Uterus (tissue), 3 donors: ENCODE measurements at regions not wholly inside any gene's neighbourhood (a gene's known extent, or its start where the extent isn't known, plus 50 kb on each side); places are given as distances from the start of the nearest gene placed in this dataset.
"Not testable (repeated sequence)": the region's sequence is repeated elsewhere in the genome, so short reads cannot be mapped to it uniquely, and the experiment has no call there.

Source experiments
- DNase-seq, 2 donors: peaks; one replicate each; pipeline ENCODE4 v3.0.0-alpha.2; 2019 to 2020
- H3K27ac ChIP-seq, 2 donors: fragments of 200-600 bp; sonication (generic); 1 replicate in 1 of 2; 2 replicates in 1 of 2; pipeline ENCODE4 v1.5.1; 2016 to 2018
- H3K27me3 ChIP-seq, 2 donors: fragments of 200-600 bp; sonication (generic); one replicate each; pipeline ENCODE4 v1.5.1; 2018 to 2019; ENCODE audit warnings: control low read depth in 1 of 2
- H3K36me3 ChIP-seq, 2 donors: fragments of 200-600 bp; sonication (generic); one replicate each; pipeline ENCODE4 v1.5.1; 2019; ENCODE audit warnings: control low read depth in 1 of 2
- H3K4me1 ChIP-seq, 2 donors: fragments of 200-600 bp; sonication (generic); one replicate each; pipeline ENCODE4 v1.5.1; 2018 to 2019; ENCODE audit warnings: control low read depth in 1 of 2
- H3K4me3 ChIP-seq, 2 donors: fragments of 200-600 bp; sonication (generic); 1 replicate in 1 of 2; 2 replicates in 1 of 2; pipeline ENCODE4 v1.5.1; 2018 to 2019; ENCODE audit warnings: mild to moderate bottlenecking in 1 of 2
- H3K9me3 ChIP-seq, 2 donors: fragments of 200-600 bp; sonication (generic); one replicate each; pipeline ENCODE4 v1.5.1; 2019; ENCODE audit warnings: control low read depth in 1 of 2
- intact Hi-C: fragments of 100-400 bp; cut with DNase I; formaldehyde crosslinking; loops from one replicate; pipeline ENCODE4 v1.15.1; 2023; ENCODE audit warnings: low total_unique reads
- donor health status: DM: yes; HTN: yes; CAD: no.

GRCh38 chr21:5079361-5079760 is 5442.0 kb upstream of the TPTE start:
- H3K27me3 ChIP-seq, DNase-seq, H3K4me3 ChIP-seq, H3K36me3 ChIP-seq, H3K4me1 ChIP-seq, intact Hi-C loops, H3K9me3 ChIP-seq, H3K27ac ChIP-seq: not testable (repeated sequence)

GRCh38 chr21:5080015-5080414 is 5441.4 kb upstream of the TPTE start:
- intact Hi-C loops, H3K27ac ChIP-seq, DNase-seq, H3K4me3 ChIP-seq, H3K9me3 ChIP-seq, H3K36me3 ChIP-seq, H3K27me3 ChIP-seq, H3K4me1 ChIP-seq: not testable (repeated sequence)

DNA sequence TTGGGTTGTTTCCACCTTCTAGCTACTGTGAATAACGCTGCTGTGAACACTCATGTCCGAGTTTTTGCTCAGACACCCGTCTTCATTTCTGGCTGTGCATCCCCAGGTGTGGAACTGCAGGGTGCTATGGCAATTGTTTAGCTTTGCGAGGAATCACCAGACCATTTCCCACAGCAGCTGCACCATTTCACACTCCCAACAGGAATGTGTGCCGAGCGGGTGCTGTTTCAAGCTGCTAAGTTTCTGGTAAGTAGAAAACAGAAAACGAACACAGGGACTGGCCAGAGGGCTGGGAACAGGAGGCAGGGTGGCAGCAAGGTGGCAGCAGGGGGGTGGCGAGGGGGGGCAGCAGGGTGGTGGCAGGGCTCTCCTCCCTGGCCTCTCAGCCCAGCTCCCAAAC is 5437.1 kb upstream of the TPTE start:
- DNase-seq, H3K4me1 ChIP-seq, H3K9me3 ChIP-seq, H3K27me3 ChIP-seq, intact Hi-C loops, H3K36me3 ChIP-seq, H3K27ac ChIP-seq, H3K4me3 ChIP-seq: not testable (repeated sequence)

GRCh38 chr21:5085456-5085855 is 5435.9 kb upstream of the TPTE start:
- H3K4me3 ChIP-seq, DNase-seq, H3K27ac ChIP-seq, H3K4me1 ChIP-seq, intact Hi-C loops, H3K36me3 ChIP-seq, H3K9me3 ChIP-seq, H3K27me3 ChIP-seq: not testable (repeated sequence)

- H3K9me3 ChIP-seq, H3K4me1 ChIP-seq, H3K36me3 ChIP-seq, H3K4me3 ChIP-seq, H3K27ac ChIP-seq, H3K27me3 ChIP-seq, intact Hi-C loops, DNase-seq: not testable (repeated sequence)
These were observed 5435.0 kb upstream of the TPTE start for GRCh38 chr21:5086416-5086815.

- H3K27ac ChIP-seq, DNase-seq, H3K27me3 ChIP-seq, intact Hi-C loops, H3K4me3 ChIP-seq, H3K9me3 ChIP-seq, H3K36me3 ChIP-seq, H3K4me1 ChIP-seq: not testable (repeated sequence)
These were observed 5432.6 kb upstream of the TPTE start for GRCh38 chr21:5088820-5089219.

DNA sequence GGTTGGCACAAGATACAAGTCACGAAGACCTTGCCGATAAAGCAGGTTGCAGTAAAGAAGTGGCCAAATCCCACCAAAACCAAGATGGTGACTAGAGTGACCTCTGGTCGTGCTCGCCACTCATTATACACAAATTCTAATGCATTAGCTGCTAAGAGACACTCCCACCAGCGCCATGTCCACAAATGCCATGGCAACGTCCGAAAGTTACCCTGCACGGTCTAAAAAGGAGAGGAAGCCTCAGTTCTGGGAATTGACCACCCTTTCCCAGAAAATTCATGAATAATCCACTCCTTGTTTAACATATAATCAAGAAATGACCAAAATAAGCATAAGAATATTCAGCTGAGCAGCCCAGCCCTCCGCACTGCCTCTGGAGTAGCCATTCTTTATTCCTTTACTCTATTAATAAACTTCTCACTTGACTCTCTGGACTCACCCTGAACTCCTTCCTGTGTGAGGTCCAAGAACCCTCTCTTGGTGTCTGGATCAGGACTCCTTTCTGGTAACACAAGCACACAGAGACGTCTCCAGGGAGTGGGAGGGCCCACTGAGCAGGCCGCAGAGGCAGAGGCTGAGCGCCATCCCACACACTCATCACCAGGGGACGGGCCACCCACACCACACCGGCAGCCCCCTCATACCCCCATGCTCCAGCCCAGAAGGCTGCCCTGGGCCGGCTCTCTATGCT is 5431.8 kb upstream of the TPTE start:
- H3K4me1 ChIP-seq, H3K27ac ChIP-seq, intact Hi-C loops, H3K9me3 ChIP-seq, H3K36me3 ChIP-seq, H3K4me3 ChIP-seq, H3K27me3 ChIP-seq: not testable (repeated sequence)
- peak in 1 of 2 donors; percentile 14 for DNase-seq

GRCh38 chr21:5090132-5091079 is 5431.0 kb upstream of the TPTE start:
- peak in 1 of 2 donors; percentile 8 for DNase-seq
- H3K9me3 ChIP-seq, H3K4me3 ChIP-seq, H3K27me3 ChIP-seq, intact Hi-C loops, H3K4me1 ChIP-seq, H3K36me3 ChIP-seq, H3K27ac ChIP-seq: not testable (repeated sequence)

- H3K9me3 ChIP-seq, DNase-seq, H3K4me1 ChIP-seq, intact Hi-C loops, H3K27me3 ChIP-seq, H3K27ac ChIP-seq, H3K4me3 ChIP-seq, H3K36me3 ChIP-seq: not testable (repeated sequence)
These were observed 5430.1 kb upstream of the TPTE start for GRCh38 chr21:5091274-5091673.

GRCh38 chr21:5095628-5096027 is 5425.8 kb upstream of the TPTE start:
- not testable (repeated sequence) for H3K4me3 ChIP-seq

GRCh38 chr21:5098010-5098743 is 5423.2 kb upstream of the TPTE start:
- H3K4me1 ChIP-seq, H3K9me3 ChIP-seq, intact Hi-C loops, DNase-seq, H3K4me3 ChIP-seq, H3K27ac ChIP-seq, H3K27me3 ChIP-seq, H3K36me3 ChIP-seq: not testable (repeated sequence)

More at GRCh38 chr21:5095628-5096027, 5425.8 kb upstream of the TPTE start:
- intact Hi-C loops, H3K9me3 ChIP-seq, H3K4me1 ChIP-seq, H3K27me3 ChIP-seq, H3K27ac ChIP-seq, H3K36me3 ChIP-seq: not testable (repeated sequence)
- DNase-seq: peak in 1 of 2 donors; percentile 8

DNA sequence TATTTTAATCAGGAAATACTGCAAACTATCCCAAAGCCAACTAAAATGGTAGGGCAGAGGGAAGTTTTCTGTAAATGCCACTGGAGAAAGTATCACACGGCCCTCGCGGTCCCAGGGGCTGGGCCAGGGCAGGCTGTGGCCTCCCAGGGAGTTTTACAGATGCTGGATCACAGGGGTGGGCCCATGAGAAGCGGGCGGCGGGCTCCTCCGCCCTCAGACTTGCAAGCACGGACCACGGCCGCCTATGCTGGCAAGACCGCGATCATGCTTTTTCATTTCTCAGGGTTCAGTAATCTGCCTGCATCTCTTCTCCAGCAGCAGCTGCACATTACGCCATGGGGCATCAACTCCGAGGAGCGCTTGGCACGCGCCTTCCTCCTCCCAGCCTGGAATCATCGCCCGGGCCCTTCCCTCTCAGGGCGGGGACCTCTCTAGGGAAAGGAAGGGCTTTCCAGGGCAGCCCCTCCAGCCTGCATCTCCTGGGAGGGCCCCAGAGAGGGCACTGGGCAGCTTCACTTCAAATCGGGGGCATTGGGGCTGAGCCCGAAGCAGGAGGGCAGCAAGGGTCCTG is 5420.7 kb upstream of the TPTE start:
- H3K27me3 ChIP-seq, H3K9me3 ChIP-seq, H3K36me3 ChIP-seq, H3K4me3 ChIP-seq, intact Hi-C loops, DNase-seq, H3K27ac ChIP-seq, H3K4me1 ChIP-seq: not testable (repeated sequence)
